NCI-H2107 treated with DMSO at 0.1 percent for 48 hours (cell line): ENCODE measurements at regions not wholly inside any gene's neighbourhood (a gene's known extent, or its start where the extent isn't known, plus 50 kb on each side); places are given as distances from the start of the nearest gene placed in this dataset.

Source experiments
- DNase-seq: peaks from one replicate; lab custom pipeline; 2025; ENCODE audit not compliant: unreplicated experiment; lab: John Stamatoyannopoulos, UW

GRCh38 chr4:100742045-100742444 lies 224.2 kb upstream of the EMCN start:
- DNase-seq = no peak

GRCh38 chr4:100739426-100739825 lies 221.6 kb upstream of the EMCN start:
- DNase-seq = no peak

- DNase-seq = no peak
Measured at GRCh38 chr4:100738196-100739165, 220.7 kb upstream of the EMCN start.

DNA sequence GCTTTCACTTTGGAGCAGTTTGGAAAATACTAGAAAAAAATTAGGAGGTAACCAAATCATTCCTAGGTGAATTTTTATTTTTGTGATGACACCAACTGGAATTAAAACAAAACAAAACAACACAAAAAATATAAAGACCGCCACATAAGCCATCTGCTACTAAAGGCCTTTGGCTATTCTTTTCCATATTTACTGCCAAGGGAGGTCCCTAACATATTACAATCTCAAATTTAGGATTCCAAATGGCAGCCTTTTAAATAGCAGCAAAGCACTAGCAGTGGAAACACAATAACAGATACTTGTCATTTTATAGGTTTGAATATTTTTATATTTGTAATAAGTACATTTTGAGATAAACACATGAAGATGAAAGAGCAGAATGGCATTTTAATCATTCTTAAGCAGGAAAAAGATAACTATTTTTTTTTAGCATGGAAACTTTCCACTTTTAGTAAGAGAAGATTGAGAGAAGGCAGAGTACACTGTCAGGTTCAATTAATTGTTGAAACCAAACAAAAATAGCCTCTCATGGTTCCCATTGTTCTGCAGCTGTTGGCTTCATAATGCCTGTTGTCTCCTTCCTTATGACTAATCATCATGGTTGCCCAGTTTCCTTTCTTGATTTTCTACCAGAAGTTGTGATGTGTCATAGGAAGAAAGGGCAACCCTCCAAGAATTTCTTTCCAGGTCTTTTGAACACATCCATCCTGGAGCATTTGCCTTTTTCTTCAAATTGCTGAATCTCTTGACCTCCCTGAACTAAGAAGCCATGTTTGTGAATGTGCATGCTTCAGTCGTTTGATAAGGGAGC lies 219.0 kb upstream of the EMCN start:
- no peak for DNase-seq

DNA sequence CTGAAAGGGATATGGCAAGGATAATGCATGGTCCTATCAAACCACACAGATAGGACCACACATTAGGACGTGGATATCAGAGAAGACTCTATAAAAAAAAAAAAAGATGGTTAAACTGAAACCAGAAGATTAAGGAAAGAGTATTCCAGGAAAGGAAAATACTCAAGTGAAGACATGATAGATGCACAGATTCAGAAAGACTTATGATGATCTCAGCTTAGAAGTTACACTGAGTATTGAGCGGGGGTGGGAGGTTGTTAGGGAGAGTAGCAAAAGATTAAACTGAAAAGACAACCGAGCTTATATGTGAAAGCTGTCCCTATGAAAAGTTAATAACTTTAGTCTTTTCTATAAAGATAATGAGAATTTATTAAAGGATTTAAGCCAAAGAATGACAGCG lies 211.0 kb upstream of the EMCN start:
- no peak for DNase-seq

- DNase-seq = no peak
Measured at GRCh38 chr4:100722866-100723459, 205.1 kb upstream of the EMCN start.

- DNase-seq = no peak
Measured at GRCh38 chr4:100722133-100722532, 204.3 kb upstream of the EMCN start.

DNA sequence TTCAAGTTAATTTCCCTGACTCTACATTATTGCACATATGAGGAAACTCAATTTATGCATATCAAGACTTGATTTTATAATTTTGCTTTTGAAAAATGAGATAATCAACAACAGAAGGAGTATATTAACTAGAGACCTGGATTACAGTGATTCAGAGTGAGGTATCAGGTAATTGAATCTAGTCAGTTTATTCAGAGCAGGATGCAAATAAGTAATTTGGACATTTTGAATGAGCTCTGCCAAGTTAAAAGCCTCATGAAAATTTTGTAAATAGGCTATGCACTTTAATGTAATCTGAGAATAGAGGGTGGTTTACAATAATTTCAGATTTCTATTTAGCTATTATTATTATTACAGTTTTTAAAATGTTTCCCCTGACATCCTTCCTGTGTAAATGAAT lies 203.7 kb upstream of the EMCN start:
- DNase-seq = no peak

DNA sequence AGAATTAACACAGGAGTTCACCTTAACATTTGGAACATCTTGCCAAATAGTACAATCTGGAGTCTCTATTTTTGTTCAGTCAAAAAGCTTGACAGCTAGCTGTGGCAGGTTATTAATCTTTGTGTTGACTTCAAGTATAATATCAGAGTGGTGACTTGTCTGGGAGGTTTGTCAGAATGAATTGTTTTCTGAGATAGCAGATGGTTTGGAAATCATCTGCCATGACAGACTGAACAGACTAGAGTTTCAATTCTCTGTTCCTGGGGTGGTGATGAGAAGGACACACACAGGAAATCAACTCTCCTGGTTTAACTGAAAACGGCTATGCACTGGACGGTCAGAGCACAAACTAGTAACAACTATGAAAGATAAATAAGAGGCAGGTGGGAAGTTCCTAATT lies 203.3 kb upstream of the EMCN start:
- DNase-seq = no peak

DNA sequence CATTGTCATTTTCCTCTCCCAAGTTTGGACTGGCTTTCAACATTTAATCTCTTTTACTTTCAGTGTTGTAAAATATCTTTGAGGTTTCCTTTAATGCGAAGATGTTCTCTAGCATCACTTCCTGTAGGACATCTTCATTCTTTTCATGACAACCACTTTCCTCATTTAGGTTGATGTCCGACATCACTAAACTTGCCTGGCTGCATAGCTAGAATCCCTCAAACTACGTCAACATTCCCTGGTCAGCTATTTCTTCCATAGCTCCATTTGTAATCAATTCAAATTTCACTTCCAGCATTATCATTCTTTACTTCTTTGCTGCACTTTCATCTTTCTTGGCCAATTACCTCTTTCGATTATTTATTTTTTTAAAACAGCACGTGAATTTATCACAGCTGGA lies 198.6 kb upstream of the EMCN start:
- no peak for DNase-seq

GRCh38 chr4:100708776-100709175 lies 191.0 kb upstream of the EMCN start:
- no peak for DNase-seq

DNA sequence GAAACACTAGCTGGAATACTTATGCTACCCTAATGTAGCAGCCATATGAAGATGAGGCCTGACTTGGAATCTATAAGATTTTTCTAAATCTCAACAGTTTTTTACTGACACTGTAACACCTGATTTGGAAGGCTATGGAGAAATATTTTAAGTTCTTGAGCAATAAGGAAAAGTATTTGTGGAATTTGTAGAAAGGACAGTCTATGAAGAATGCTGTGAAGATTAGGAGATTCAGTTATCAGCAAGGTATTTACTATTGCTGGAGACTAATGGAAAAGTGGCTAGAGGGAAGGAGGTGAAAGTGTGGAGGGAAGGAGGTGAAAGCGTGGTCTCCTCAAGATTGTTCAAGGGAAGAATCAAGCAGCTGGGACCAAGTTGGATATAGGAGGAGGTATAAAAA lies 190.0 kb upstream of the EMCN start:
- no peak for DNase-seq

- DNase-seq = no peak
Measured at GRCh38 chr4:100696531-100696930, 178.7 kb upstream of the EMCN start.

DNA sequence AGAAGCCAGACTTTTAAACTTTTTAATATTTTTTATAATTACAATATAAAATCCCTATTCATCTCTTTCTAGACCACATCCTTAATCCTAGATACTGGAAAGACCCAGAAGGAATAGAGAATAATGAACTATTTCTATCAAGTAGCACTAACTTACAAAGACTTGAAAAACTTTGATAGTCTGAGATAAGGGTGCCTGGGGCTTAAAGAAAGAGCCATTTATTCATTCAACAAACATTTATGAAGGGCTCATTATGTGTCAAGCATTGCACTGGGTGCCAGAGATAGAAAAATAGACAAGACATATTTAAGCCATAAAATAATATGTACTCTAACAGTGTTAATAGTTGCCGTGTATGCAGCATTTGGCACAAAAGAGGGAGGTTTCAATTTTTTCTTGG lies 178.0 kb upstream of the EMCN start:
- no peak for DNase-seq

DNA sequence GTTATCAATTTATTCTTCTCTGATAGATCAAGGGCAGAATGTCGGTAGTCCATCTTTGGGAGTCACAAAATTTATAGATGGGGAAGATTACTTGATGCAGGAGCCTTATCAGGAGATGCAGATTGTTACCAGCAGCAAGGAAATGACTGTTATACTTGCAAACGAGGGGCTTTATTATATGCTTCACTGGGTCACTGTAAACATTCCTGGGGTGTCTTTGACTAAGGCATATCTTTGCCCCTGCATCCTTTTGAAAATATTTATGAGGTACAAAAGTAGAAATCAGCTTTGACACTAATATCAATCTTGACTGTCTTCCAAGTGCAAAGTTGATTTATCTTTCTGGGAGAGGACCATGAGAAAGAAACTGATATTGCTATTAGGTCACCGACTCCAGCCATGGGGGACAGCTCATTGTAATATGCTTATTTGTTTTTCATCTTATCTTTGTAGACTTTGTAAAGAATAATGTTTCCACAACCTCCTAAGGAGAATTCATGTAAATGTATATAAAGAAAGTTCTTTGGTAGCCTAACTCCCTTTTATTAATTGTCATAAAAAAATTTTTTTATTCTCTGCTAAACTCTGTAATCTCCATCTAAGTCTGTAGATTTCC lies 177.3 kb upstream of the EMCN start:
- DNase-seq = no peak

DNA sequence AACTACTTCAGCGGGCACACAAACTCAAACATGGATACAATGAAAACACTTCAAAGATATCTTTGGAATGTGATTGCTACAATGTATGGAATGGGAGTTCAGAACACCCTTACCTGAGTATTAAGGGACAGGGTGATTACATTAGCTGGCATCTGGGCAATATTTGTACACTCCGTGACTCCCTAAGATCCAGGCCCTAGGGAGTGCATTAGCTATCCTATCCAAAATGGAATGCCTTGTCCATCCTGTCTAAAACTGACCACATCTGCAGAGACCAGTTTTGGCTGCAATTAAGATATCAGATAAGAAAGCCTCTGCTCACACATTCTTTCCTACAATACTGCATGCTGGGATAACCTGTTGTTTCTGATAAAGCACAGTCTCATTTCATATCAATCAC lies 176.6 kb upstream of the EMCN start:
- DNase-seq = no peak

GRCh38 chr4:100690812-100691211 lies 173.0 kb upstream of the EMCN start:
- DNase-seq = no peak

- DNase-seq = no peak
Measured at GRCh38 chr4:100688368-100688767, 170.5 kb upstream of the EMCN start.

DNA sequence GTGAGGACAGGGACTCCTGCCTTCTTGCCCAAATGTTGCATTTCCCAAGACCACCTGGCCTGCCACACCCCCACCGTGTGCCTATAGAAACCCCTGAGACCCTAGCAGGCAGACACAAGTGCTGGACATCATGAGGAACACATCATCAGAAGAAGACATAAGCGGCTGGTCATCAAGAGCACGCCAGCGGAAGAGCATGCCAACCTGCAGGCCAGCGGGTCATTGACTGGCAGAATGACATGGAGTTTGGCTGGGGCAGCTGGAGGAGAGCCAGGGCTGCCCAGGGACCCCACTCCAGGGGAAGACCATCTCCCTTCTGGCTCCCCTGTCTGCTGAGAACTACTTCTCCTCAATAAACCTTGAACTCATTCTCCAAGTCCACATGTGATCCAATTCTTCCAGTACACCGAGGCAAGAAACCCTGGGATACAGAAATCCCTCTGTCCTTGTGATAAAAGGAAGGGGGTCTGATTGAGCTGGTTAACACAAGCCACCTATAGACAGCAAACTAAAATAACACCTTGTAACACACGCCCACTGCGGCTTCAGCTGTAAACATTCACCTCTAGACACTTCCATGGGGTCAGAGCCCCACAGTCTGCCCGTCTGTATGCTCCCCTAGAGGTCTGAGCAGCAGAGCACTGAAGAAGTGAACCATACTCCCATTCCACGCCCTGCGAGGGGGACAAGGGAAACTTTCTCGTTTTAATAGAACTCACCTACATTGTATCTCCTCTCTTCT lies 164.8 kb upstream of the EMCN start:
- DNase-seq = no peak

DNA sequence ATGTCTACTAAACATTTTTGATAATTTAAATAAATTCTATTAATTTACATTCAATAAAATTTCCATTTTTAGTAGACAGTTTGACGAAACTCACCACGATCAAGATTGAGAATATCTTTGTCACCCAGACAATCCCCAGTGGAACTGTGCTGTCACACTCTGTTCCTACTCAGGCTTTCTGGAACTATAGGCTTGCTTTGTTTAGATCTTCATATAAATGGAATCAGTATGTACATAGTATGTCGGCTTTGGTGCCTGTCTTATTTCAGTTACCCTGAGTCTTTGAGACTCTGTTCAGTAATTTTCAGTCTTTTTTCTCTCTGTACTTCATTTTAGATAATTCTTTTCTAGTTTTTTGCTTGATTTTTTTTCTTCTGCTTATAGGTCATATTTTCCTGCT lies 163.5 kb upstream of the EMCN start:
- no peak for DNase-seq

DNA sequence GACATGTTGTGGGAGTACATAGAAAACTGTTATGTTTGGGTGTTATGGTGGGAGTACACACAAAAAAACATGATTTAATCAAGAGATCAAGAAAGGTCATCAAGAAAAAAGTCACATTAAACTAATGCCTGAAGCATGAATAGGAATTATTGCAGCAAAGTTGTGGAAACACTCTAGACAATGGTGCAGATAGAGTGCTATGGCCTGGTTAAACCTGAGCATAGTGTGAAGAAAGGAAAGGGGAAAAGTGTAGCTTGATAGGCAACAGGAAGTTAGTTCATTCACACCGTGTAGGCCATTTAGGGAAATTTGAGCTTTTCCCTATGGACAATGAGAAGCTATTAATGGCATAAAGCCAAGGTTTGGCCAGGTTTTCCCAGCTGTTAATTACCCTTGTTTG lies 162.1 kb upstream of the EMCN start:
- DNase-seq = no peak
